NCI-H2196 treated with DMSO at 0.1 percent for 48 hours (cell line): ENCODE measurements at regions not wholly inside any gene's neighbourhood (a gene's known extent, or its start where the extent isn't known, plus 50 kb on each side); places are given as distances from the start of the nearest gene placed in this dataset.
A peak's percentile ranks its signal among the peaks of the same experiment; 100 is the strongest.

ENCODE experiments used
- DNase-seq: peaks from one replicate; lab custom pipeline; 2025; ENCODE audit not compliant: unreplicated experiment; lab: John Stamatoyannopoulos, UW

- DNase-seq, result peak; percentile 29
Measured at GRCh38 chr22:26845021-26845743, 187.8 kb downstream of the MIAT start.

- DNase-seq, result no peak
Measured at GRCh38 chr22:26846076-26846475, 188.7 kb downstream of the MIAT start.

GRCh38 chr22:26846645-26847044, 189.3 kb downstream of the MIAT start:
- DNase-seq, result no peak

DNA sequence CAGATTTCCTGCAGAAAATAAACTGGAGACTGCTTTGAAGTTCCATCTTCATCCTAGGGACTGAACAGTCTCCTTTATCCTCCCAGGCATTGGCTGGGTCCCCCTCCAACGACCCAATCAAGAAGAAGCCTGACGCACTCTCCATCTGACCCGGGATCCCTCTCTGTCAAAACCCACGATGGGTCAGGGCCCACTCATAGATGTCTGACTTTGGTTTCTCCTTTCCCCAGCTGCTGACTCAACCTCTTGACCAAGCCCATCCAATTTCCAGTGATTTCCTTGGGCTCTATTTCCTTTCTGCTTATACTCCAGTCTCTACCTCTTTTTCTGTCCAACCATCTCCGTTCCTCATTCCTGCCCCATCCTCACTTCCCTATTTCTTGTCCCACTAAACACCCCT, 189.7 kb downstream of the MIAT start:
- no peak for DNase-seq

- no peak for DNase-seq
Measured at GRCh38 chr22:26847816-26848215, 190.4 kb downstream of the MIAT start.

DNA sequence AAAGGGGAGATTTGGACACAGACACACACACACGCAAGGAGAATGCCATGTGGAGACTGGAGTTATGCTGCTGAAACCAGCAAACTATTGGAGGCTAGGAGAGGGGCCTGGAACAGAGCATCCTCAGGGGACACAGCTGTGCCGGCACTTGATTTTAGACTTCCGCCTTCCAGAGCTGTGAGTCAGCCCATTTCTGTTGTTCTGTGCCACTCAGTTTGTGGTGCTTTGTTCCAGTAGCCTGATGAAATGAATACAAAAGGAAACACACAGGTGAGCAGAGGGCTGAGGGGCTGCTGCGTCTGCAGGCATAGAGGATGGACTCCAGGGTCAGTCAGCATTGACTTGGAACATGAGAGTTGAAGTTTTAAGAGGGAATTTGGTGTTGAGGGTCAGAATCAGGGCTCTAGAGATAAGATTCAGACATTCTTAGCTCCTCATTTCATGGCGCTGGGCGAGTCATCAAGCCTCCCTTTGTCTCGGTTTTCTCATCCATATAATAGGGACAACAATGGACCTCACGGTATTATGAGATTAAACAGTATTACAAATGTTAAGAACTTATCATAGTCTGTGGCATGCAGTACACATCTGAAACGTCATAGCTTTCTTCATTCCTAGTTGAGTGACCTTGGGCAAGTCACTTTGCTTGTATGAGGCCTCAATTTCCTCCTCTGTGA, 191.0 kb downstream of the MIAT start:
- DNase-seq, result no peak

DNA sequence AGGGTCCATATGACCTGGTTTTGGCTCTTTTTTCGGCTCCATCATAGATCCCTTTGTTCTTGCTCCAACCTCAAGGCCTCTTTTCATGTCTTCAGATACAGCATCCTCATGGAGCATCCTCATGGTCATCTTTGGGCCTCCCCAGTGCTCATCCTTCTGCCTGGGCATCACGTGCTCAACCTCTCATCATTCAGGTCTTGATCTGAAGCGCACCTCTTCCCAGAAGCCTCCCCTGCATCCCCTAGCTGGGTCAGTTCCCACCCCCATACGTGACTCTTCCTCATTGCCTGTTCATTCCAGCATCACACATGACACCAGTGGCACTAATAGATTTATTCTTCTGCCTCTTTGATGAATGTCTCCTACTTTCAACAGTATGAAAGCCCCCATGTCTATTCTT, 192.2 kb downstream of the MIAT start:
- DNase-seq, result no peak

DNA sequence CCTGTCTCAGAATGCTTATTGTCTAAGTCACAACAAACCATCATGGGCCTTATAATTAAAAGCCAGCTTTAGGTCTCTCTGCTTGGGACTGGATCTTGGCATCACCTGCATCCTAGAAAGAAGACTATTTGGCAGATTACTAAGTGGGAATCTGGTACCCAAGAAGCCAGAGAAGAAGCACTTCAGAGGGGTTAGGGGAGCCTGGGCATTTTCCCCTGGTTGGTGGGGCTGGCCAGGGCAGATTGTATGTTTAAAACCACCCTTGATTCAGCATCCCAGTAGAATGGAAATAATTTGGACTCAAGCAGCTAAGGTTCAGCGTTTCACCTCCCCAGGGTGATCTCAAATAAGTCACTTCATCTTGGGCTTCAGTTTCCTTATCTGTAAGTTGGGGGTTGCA, 193.7 kb downstream of the MIAT start:
- DNase-seq, result no peak

DNA sequence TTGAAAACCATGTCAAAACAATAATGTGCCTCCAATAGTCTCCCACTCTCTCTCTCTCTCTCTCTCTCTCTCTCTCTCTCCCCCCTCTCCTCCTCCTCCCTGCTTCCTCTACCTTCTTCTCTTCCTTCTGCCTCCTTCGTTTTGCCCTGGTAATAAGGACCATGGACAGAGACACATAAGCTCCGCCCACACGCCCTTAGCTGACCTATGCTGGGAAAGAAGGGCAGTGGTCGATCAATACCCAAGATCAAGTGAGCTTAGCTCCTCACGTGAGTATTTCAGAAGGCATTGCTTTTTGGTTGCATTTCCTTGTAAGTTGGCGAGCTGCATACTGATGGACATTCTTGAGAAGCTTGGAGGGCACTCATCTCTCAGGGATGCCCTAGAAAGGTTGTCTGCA, 194.8 kb downstream of the MIAT start:
- no peak for DNase-seq

GRCh38 chr22:26853071-26853470, 195.7 kb downstream of the MIAT start:
- no peak for DNase-seq

GRCh38 chr22:26853495-26853894, 196.1 kb downstream of the MIAT start:
- no peak for DNase-seq

DNA sequence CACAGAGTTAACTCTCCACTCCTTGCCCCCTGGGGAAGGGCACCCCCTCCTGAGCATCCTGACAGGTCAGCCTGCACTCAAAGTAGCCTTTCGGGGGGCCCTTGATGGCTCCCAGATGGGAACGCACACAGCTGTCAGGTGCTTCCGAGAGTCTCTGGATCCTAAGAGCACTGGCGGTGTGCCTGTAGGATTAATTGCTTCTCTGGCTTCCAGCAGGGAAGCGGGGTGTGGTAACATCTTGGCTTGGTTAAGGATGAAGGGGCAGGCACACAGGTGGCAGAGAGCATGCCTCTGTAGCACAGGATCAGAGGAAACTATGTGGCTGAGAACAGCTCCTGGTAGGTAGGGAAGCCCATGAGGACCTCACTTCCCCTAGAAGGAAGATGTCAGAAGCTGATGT, 199.8 kb downstream of the MIAT start:
- no peak for DNase-seq

DNA sequence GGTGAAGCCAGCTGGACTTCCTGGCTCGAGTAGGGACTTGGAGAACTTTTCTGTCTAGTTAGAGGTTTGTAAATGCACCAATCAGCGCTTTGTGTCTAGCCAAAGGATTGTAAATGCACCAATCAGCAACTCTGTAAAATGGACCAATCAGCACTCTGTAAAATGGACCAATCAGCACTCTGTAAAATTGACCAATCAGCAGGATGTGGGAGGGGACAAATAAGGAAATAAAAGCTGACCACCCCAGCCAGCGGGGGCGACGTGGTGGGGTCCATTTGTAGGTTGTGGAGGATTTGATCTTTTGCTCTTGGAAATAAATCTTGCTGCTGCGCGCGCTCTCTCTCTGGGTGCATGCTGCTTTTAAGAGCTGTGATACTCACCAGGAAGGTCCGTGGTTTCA, 202.9 kb downstream of the MIAT start:
- DNase-seq, result no peak

DNA sequence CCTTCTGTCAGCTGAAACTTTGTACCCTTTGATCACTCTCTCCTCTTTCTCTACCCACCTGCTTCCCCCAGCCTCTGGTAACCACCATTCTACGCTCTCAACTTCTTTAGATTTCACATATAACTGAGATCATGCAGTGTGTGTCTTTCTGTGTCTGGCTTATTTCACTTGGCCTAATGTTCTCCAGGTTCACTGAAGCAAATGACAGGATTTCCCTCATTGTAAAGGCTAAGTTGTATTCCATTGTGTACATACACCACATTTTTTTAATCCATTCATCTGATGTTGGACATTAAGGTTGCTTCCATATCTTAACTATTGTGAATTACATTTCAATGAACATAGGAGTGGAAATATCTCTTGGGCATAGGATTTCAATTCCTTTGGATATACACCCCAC, 207.6 kb downstream of the MIAT start:
- DNase-seq, result no peak

DNA sequence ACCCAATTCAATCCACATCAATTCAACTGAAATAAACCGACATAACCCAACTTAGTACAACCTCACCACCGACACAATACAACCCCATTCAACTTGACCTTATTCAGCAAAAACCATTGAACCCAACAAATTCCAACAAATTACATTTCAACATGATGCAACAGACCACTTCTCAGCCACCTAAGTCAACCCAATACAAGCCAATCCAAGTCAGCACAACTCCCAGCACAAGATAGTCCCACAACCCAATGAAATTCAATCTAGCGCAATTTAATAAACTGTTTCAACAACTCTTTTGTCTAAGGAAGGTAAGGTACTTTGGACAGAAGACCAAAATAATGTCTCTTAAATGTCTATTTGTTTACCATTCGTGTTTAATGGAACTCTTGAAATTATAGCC, 226.0 kb downstream of the MIAT start:
- DNase-seq, result no peak

DNA sequence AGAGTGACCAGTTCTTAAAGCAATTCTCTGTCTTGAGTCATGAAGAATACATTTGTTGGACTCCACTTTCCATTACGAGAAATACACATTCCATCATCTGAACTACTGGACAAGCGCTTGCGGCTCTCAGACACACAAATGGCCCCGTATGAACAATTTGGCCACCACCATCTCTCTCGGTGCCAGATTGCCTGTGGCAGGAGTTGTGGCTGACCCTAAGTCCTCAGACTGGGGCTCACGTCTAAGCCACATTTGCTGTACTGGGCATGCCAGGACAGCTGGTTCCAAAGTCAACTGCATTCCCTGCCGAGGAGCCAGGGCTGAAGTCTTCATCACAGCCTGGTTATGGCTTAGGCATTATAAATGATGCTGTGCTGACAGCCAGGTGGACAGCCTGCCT, 227.5 kb downstream of the MIAT start:
- DNase-seq, result no peak

DNA sequence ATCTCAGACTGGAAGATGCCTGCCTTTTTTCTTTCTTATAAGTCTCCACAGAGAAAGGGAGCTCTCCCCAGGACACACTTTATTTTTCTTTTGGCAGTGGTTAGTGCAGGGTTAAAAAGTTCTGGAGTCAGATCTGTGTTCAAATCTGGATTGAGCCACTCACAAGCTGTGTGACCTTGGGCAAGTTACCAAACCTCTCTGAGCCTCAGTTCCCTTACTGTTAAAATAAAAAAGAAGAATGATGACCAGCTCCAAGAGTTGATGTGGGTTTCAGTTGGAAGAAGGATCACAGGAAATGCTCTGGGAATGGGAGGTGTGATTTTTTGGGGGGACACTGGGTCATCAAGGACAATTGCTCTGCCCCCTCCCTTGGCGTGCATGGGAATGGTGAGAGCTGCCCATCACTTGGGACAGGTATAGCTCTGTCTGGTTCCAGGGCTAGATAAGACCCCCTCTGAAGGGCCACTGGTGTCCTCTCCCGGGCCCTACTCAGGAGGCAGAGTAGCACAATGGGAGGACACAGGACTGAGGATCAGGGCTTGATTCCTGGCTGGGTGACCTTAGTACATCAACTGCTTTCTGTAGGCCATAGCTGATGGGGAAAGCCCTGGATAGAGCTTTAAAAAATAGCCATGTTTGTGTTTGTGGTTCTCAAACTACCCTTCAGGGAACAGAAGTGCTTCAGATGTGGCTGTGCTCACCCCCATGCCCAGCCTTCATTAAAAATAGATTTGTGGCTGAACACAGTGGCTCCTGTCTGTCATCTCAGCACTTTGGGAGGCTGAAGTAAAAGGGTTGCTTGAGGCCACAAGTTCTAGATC, 228.3 kb downstream of the MIAT start:
- DNase-seq, result no peak

- no peak for DNase-seq
Measured at GRCh38 chr22:26887456-26887855, 230.1 kb downstream of the MIAT start.

- no peak for DNase-seq
Measured at GRCh38 chr22:26887916-26888315, 230.5 kb downstream of the MIAT start.

DNA sequence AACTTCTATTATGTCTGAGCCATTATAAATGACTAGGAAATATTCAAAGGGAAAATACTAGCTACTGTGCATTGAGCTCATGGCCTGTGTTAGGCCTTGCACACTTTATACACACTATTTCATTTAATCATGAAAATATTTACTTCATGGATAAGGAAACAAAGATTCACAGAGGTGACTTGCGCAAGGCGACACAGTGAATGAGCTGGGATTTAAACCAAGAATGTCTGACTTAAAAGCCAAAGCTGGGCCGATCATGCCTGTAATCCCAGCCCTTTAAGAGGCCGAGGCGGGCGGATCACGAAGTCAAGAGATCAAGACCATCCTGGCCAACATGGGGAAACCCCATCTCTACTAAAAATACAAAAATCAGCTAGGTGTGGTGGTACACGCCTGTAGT, 231.5 kb downstream of the MIAT start:
- no peak for DNase-seq

- DNase-seq, result no peak
Measured at GRCh38 chr22:26889802-26890201, 232.4 kb downstream of the MIAT start.

GRCh38 chr22:26890870-26891269, 233.5 kb downstream of the MIAT start:
- DNase-seq, result no peak
